Trophoblast cell (in vitro differentiated cells and primary cell): ENCODE measurements at regions not wholly inside any gene's neighbourhood (a gene's known extent, or its start where the extent isn't known, plus 50 kb on each side); places are given as distances from the start of the nearest gene placed in this dataset.

Experiments
- DNase-seq, 2 donors: peaks; one replicate each; pipeline ENCODE4 v3.0.0-alpha.2; 2016
- H2AFZ ChIP-seq: 2 replicates; pipeline ENCODE4 v1.6.1; 2013; ENCODE audit warnings: low read length, moderate library complexity, mild to moderate bottlenecking; ENCODE audit not compliant: insufficient read depth, poor library complexity
- H2AK5ac ChIP-seq: 2 replicates; pipeline ENCODE4 v1.6.1; 2013; ENCODE audit warnings: mild to moderate bottlenecking, low read length
- H2BK120ac ChIP-seq: 2 replicates; pipeline ENCODE4 v1.6.1; 2013; ENCODE audit warnings: low read length, mild to moderate bottlenecking, moderate library complexity; ENCODE audit not compliant: insufficient read depth, poor library complexity
- H2BK12ac ChIP-seq: 2 replicates; pipeline ENCODE4 v1.6.1; 2013; ENCODE audit warnings: mild to moderate bottlenecking, low read length, moderate library complexity
- H2BK5ac ChIP-seq: 2 replicates; pipeline ENCODE4 v1.6.1; 2013; ENCODE audit warnings: low read length, low read depth, moderate library complexity, mild to moderate bottlenecking; ENCODE audit not compliant: poor library complexity
- H3K14ac ChIP-seq: 2 replicates; pipeline ENCODE4 v1.6.1; 2013; ENCODE audit warnings: mild to moderate bottlenecking, low read length
- H3K18ac ChIP-seq: 2 replicates; pipeline ENCODE4 v1.6.1; 2013; ENCODE audit warnings: mild to moderate bottlenecking, low read length
- H3K23ac ChIP-seq: 2 replicates; pipeline ENCODE4 v1.6.1; 2013; ENCODE audit warnings: low read length
- H3K27ac ChIP-seq: 2 replicates; pipeline ENCODE4 v1.5.1; 2013; ENCODE audit warnings: low read depth, mild to moderate bottlenecking, inconsistent platforms, low read length, moderate library complexity
- H3K27me3 ChIP-seq: 2 replicates; pipeline ENCODE4 v1.6.1; 2013; ENCODE audit warnings: inconsistent platforms, mild to moderate bottlenecking, low read length, moderate library complexity; ENCODE audit not compliant: insufficient read depth
- H3K36me3 ChIP-seq, 2 experiments: 1 replicate in 1 of 2; 2 replicates in 1 of 2; pipeline ENCODE4 v1.6.1; 2013; ENCODE audit warnings: low read length in 2 of 2, mild to moderate bottlenecking in 2 of 2, moderate library complexity in 1 of 2; ENCODE audit not compliant: insufficient read depth in 2 of 2, control insufficient read depth in 1 of 2
- H3K4ac ChIP-seq: 2 replicates; pipeline ENCODE4 v1.6.1; 2013; ENCODE audit warnings: low read depth, mild to moderate bottlenecking, low read length, moderate library complexity
- H3K4me1 ChIP-seq, 2 experiments: 1 replicate in 1 of 2; 2 replicates in 1 of 2; pipeline ENCODE4 v1.6.1; 2013; ENCODE audit warnings: low read length in 2 of 2, mild to moderate bottlenecking in 2 of 2, moderate library complexity in 1 of 2; ENCODE audit not compliant: insufficient read depth in 2 of 2, control insufficient read depth in 1 of 2
- H3K4me2 ChIP-seq: 2 replicates; pipeline ENCODE4 v1.6.1; 2013; ENCODE audit warnings: inconsistent platforms, mild to moderate bottlenecking, low read length, moderate library complexity
- H3K4me3 ChIP-seq: 2 replicates; pipeline ENCODE4 v1.5.1; 2013; ENCODE audit warnings: mild to moderate bottlenecking, low read depth, low read length, inconsistent platforms
- H3K79me1 ChIP-seq: one replicate; pipeline ENCODE4 v1.6.1; 2013; ENCODE audit warnings: low read length
- H3K79me2 ChIP-seq: 2 replicates; pipeline ENCODE4 v1.6.1; 2013; ENCODE audit warnings: low read length, mild to moderate bottlenecking; ENCODE audit not compliant: control insufficient read depth, insufficient read depth, poor library complexity
- H3K9ac ChIP-seq: 2 replicates; pipeline ENCODE4 v1.6.1; 2013; ENCODE audit warnings: mild to moderate bottlenecking, low read length
- H3K9me3 ChIP-seq: 2 replicates; pipeline ENCODE4 v1.6.1; 2013; ENCODE audit warnings: low read depth, mild to moderate bottlenecking, control low read depth, inconsistent platforms, low read length; ENCODE audit not compliant: insufficient read depth
- H4K12ac ChIP-seq: 2 replicates; pipeline ENCODE4 v1.6.1; 2013; ENCODE audit warnings: low read depth, mild to moderate bottlenecking, low read length, moderate library complexity
- H4K8ac ChIP-seq: 2 replicates; pipeline ENCODE4 v1.6.1; 2013; ENCODE audit warnings: low read depth, mild to moderate bottlenecking, low read length, moderate library complexity
- H4K91ac ChIP-seq: one replicate; pipeline ENCODE4 v1.6.1; 2013; ENCODE audit warnings: low read depth, mild to moderate bottlenecking, low read length, moderate library complexity
- WGBS: extraction: QIAGEN DNeasy Blood & Tissue Kit; methylation state at CpG from one replicate; pipeline ENCODE4 v1.1.7; 2013; ENCODE audit warnings: missing lambda C conversion rate; ENCODE audit not compliant: insufficient read length, insufficient coverage; ENCODE audit errors: extremely low coverage; 5-methylcytosine and 5-hydroxymethylcytosine counted together

DNA sequence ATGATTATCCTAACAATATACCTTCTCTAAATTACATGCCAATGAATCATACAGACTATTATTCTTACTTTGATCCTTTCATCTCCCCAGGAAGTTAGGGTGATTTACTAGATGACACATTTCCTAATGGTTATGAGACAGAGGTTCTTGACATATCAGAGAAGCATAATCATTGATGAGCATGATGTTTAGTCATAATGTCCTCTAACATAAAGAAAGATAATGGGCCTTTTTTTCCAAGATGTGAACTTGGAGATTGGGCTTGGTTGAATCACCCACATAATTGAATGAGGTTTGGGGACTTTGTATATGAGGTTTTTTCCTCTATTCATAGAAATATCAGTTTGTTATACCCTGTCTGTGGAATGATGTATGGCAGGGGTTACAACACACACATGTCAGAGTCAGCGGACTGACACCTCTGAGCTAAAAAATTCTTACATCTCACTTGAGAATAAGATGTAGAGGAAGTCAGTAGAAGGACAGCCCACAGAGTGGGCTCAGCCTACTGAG lies 69.7 kb upstream of the DCBLD2 start:
- H2BK12ac ChIP-seq = no peak overlapping the region
- no peak overlapping the region for H4K12ac ChIP-seq
- no peaks in the 10 kb centered on the region for H3K27me3 ChIP-seq
- H2BK5ac ChIP-seq = no peak overlapping the region
- no peak overlapping the region for H3K4me3 ChIP-seq
- no peak overlapping the region for H2AK5ac ChIP-seq
- no CpG with 5 or more reads among the region's 1 CpG for WGBS
- no peak overlapping the region for H4K8ac ChIP-seq
- no peaks in the 10 kb centered on the region for H3K79me1 ChIP-seq
- H3K18ac ChIP-seq = no peak overlapping the region
- H3K27ac ChIP-seq = no peak overlapping the region
- H2AFZ ChIP-seq = no peak overlapping the region
- H4K91ac ChIP-seq = no peak overlapping the region
- no peak overlapping the region for H2BK120ac ChIP-seq
- H3K9me3 ChIP-seq = no peaks in the 10 kb centered on the region
- no peak overlapping the region for H3K4me2 ChIP-seq
- no peak overlapping the region for H3K4ac ChIP-seq
- H3K14ac ChIP-seq = no peak overlapping the region
- no peak overlapping the region for H3K23ac ChIP-seq
- H3K79me2 ChIP-seq = no peaks in the 10 kb centered on the region
- no peak for DNase-seq
- H3K4me1 ChIP-seq = no peaks in the 10 kb centered on the region
- H3K36me3 ChIP-seq = no peaks in the 10 kb centered on the region
- no peak overlapping the region for H3K9ac ChIP-seq

DNA sequence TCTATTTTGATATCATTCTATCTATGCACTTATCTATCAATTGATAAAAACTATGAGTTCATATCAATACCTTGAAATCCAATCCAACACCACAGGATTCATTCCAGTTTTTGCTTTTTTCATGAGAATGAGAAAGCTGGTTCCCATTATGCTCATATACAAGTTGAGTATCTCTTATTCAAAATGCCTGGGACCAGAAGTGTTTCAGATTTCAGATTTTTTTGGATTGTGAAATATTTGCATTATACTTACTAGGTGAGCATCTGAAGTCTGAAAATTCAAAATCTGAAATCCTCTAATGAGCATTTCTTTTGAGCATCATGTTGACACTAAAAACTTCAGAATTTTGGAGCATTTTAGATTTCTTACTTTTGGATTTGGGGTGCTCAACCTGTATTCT lies 67.8 kb upstream of the DCBLD2 start:
- Histone ChIP-seq H3K27ac (no peak overlapping the region), H3K4ac (no peak overlapping the region), H3K9ac (no peak overlapping the region), H3K36me3 (no peaks in the 10 kb centered on the region), H3K23ac (no peak overlapping the region), H3K9me3 (no peaks in the 10 kb centered on the region), H2AFZ (no peak overlapping the region), H4K8ac (no peak overlapping the region), H3K27me3 (no peaks in the 10 kb centered on the region), H2BK5ac (no peak overlapping the region), H3K4me2 (no peak overlapping the region), H3K18ac (no peak overlapping the region), H2BK120ac (no peak overlapping the region), H3K79me2 (no peaks in the 10 kb centered on the region), H2AK5ac (no peak overlapping the region), H4K12ac (no peak overlapping the region), H2BK12ac (no peak overlapping the region), H3K79me1 (no peaks in the 10 kb centered on the region), H3K4me1 (no peaks in the 10 kb centered on the region), H3K4me3 (no peak overlapping the region), H4K91ac (no peak overlapping the region), H3K14ac (no peak overlapping the region)
- DNase-seq = no peak

DNA sequence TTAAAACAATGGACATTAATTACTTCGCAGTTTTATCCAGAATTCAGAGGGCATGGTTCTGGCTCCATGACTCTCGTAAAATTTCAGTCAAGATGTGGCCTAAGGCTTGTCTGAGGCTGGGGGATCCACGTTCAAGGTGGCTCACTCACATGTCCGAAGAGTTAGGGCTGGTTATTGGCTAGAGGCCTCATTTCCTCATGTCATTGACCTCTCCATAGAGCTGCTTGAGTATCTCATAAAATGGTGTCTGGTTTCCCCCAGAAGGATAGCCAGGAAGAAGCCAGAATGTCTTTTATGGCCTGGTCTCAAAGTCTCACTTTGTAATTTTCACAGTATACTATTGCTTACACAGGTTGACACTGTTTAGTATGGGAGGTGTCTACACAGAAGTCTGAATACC lies 67.3 kb upstream of the DCBLD2 start:
- Histone ChIP-seq H4K8ac (no peak overlapping the region), H3K9ac (no peak overlapping the region), H3K4me2 (no peak overlapping the region), H4K12ac (no peak overlapping the region), H3K4me3 (no peak overlapping the region), H2AFZ (no peak overlapping the region), H3K79me1 (no peaks in the 10 kb centered on the region), H3K14ac (no peak overlapping the region), H3K79me2 (no peaks in the 10 kb centered on the region), H3K4ac (no peak overlapping the region), H3K27me3 (no peaks in the 10 kb centered on the region), H3K36me3 (no peaks in the 10 kb centered on the region), H2BK120ac (no peak overlapping the region), H2BK12ac (no peak overlapping the region), H3K9me3 (no peaks in the 10 kb centered on the region), H3K18ac (no peak overlapping the region), H3K27ac (no peak overlapping the region), H2BK5ac (no peak overlapping the region), H2AK5ac (no peak overlapping the region), H3K4me1 (no peaks in the 10 kb centered on the region), H3K23ac (no peak overlapping the region), H4K91ac (no peak overlapping the region)
- no CpG with 5 or more reads among the region's 4 CpGs for WGBS
- no peak for DNase-seq

DNA sequence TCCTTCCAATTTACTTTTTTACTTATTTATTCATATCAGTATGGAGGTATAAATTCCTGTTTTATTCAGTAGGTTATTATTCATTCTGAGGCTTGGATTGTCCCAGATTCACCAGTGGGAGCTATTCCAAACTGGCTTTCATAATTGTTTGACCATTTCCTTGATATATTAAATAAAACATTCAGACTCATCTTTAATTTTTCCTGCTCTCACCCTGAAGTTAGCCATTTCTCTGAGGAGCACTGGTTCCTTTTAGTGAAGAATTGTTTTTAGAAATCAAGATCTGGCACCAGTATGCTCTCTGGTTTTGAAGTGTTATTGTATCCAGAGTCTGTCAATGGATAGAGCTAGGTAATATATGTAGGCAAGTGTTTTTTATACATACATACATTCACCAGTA lies 66.9 kb upstream of the DCBLD2 start:
- Histone ChIP-seq H4K8ac (no peak overlapping the region), H2AFZ (no peak overlapping the region), H3K18ac (no peak overlapping the region), H2BK120ac (no peak overlapping the region), H3K4me3 (no peak overlapping the region), H3K79me1 (no peaks in the 10 kb centered on the region), H2BK5ac (no peak overlapping the region), H3K4ac (no peak overlapping the region), H3K4me2 (no peak overlapping the region), H2BK12ac (no peak overlapping the region), H3K23ac (no peak overlapping the region), H4K91ac (no peak overlapping the region), H3K36me3 (no peaks in the 10 kb centered on the region), H3K9me3 (no peaks in the 10 kb centered on the region), H3K27ac (no peak overlapping the region), H3K27me3 (no peaks in the 10 kb centered on the region), H3K4me1 (no peaks in the 10 kb centered on the region), H4K12ac (no peak overlapping the region), H3K79me2 (no peaks in the 10 kb centered on the region), H2AK5ac (no peak overlapping the region), H3K14ac (no peak overlapping the region), H3K9ac (no peak overlapping the region)
- DNase-seq = no peak

DNA sequence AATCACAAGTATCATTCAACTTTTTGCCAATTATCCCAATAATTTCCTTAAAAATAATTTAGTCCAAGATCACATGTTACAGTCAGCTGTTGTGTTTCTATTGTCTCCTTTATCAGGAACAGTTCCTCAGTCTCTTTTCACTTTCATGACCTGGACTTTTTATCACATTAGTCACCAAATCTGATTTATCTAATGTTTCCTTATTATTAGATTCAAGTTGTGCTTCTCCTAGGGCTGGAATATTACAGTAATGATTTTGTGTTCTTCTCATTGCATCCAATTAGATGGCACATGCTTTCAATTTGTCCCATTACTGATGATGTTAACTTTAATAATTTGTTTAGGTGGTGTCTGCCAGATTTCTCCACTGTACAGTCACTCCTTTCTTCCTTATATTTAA lies 66.3 kb upstream of the DCBLD2 start:
- H3K23ac ChIP-seq = no peak overlapping the region
- H3K9me3 ChIP-seq = no peaks in the 10 kb centered on the region
- H3K27ac ChIP-seq = no peak overlapping the region
- H3K4me2 ChIP-seq = no peak overlapping the region
- no peak overlapping the region for H3K14ac ChIP-seq
- no peak overlapping the region for H2BK12ac ChIP-seq
- no peak for DNase-seq
- no peak overlapping the region for H3K4ac ChIP-seq
- H4K91ac ChIP-seq = no peak overlapping the region
- H3K18ac ChIP-seq = no peak overlapping the region
- H2AK5ac ChIP-seq = no peak overlapping the region
- H3K9ac ChIP-seq = no peak overlapping the region
- H2AFZ ChIP-seq = no peak overlapping the region
- H2BK120ac ChIP-seq = no peak overlapping the region
- H3K4me1 ChIP-seq = no peaks in the 10 kb centered on the region
- no peak overlapping the region for H4K12ac ChIP-seq
- no peaks in the 10 kb centered on the region for H3K79me2 ChIP-seq
- no peaks in the 10 kb centered on the region for H3K79me1 ChIP-seq
- H2BK5ac ChIP-seq = no peak overlapping the region
- H3K4me3 ChIP-seq = no peak overlapping the region
- H3K27me3 ChIP-seq = no peaks in the 10 kb centered on the region
- H4K8ac ChIP-seq = no peak overlapping the region
- H3K36me3 ChIP-seq = no peaks in the 10 kb centered on the region
